NOMO-1 treated with dmso at 0.1 percent for 144 hours (cell line): ENCODE measurements at regions not wholly inside any gene's neighbourhood (a gene's known extent, or its start where the extent isn't known, plus 50 kb on each side); places are given as distances from the start of the nearest gene placed in this dataset.

Source experiments
- DNase-seq: peaks from one replicate; lab custom pipeline; 2025; ENCODE audit not compliant: unreplicated experiment; lab: John Stamatoyannopoulos, UW

GRCh38 chr20:59431014-59431413 lies 130.6 kb downstream of the EDN3 start:
- DNase-seq = no peak

GRCh38 chr20:59434960-59435359 lies 134.5 kb downstream of the EDN3 start:
- no peak for DNase-seq

GRCh38 chr20:59435518-59435917 lies 135.1 kb downstream of the EDN3 start:
- DNase-seq = no peak

GRCh38 chr20:59437601-59438031 lies 137.2 kb downstream of the EDN3 start:
- DNase-seq = no peak

- no peak for DNase-seq
These were observed 137.8 kb downstream of the EDN3 start for GRCh38 chr20:59438201-59438600.

- no peak for DNase-seq
These were observed 138.8 kb downstream of the EDN3 start for GRCh38 chr20:59439243-59439642.

GRCh38 chr20:59441306-59441705 lies 140.9 kb downstream of the EDN3 start:
- no peak for DNase-seq

GRCh38 chr20:59441860-59442810 lies 141.7 kb downstream of the EDN3 start:
- no peak for DNase-seq

GRCh38 chr20:59443550-59443949 lies 143.1 kb downstream of the EDN3 start:
- no peak for DNase-seq

GRCh38 chr20:59446376-59446775 lies 146.0 kb downstream of the EDN3 start:
- no peak for DNase-seq

- no peak for DNase-seq
These were observed 147.8 kb downstream of the EDN3 start for GRCh38 chr20:59448196-59448595.

GRCh38 chr20:59448851-59449444 lies 148.5 kb downstream of the EDN3 start:
- no peak for DNase-seq

GRCh38 chr20:59451066-59451630 lies 150.7 kb downstream of the EDN3 start:
- no peak for DNase-seq

GRCh38 chr20:59451641-59452040 lies 151.2 kb downstream of the EDN3 start:
- no peak for DNase-seq

GRCh38 chr20:59452856-59453255 lies 151.5 kb upstream of the PHACTR3 start:
- DNase-seq = no peak

- DNase-seq = no peak
These were observed 150.4 kb upstream of the PHACTR3 start for GRCh38 chr20:59453759-59454560.

GRCh38 chr20:59455402-59456341 lies 148.7 kb upstream of the PHACTR3 start:
- peak; percentile 0 for DNase-seq

GRCh38 chr20:59456342-59457279 lies 147.7 kb upstream of the PHACTR3 start:
- DNase-seq = no peak

- DNase-seq = no peak
These were observed 145.7 kb upstream of the PHACTR3 start for GRCh38 chr20:59458645-59459044.
